Spinal cord (tissue), 9 donors: ENCODE measurements at regions not wholly inside any gene's neighbourhood (a gene's known extent, or its start where the extent isn't known, plus 50 kb on each side); places are given as distances from the start of the nearest gene placed in this dataset.
A peak's percentile ranks its signal among the peaks of the same experiment; 100 is the strongest.

ENCODE experiments used
- DNase-seq, 6 donors: peaks; one replicate each; pipeline versions ENCODE4 v3.0.0 to v3.0.0-alpha.2; 2013 to 2015; ENCODE audit warnings: low spot score in 6 of 6, low read depth in 4 of 6
- H3K27ac ChIP-seq: one replicate; pipeline ENCODE4 v1.5.1; 2013; ENCODE audit warnings: low read depth, low read length, control low read depth
- H3K27me3 ChIP-seq: one replicate; pipeline ENCODE4 v1.6.1; 2013; ENCODE audit warnings: low read length; ENCODE audit not compliant: control insufficient read depth, insufficient read depth
- H3K36me3 ChIP-seq: one replicate; pipeline ENCODE4 v1.6.1; 2013; ENCODE audit warnings: low read length; ENCODE audit not compliant: control insufficient read depth, insufficient read depth
- H3K4me1 ChIP-seq: one replicate; pipeline ENCODE4 v1.6.1; 2013; ENCODE audit warnings: low read length; ENCODE audit not compliant: control insufficient read depth, insufficient read depth
- H3K4me3 ChIP-seq: one replicate; pipeline ENCODE4 v1.5.1; 2013; ENCODE audit warnings: low read depth, low read length, control low read depth
- H3K9me3 ChIP-seq: one replicate; pipeline ENCODE4 v1.6.1; 2013; ENCODE audit warnings: low read length; ENCODE audit not compliant: control insufficient read depth, insufficient read depth
- WGBS: methylation state at CpG from one replicate; pipeline ENCODE4 v1.1.5; 2013; ENCODE audit warnings: missing lambda C conversion rate; ENCODE audit not compliant: insufficient coverage; 5-methylcytosine and 5-hydroxymethylcytosine counted together
- donor health status: healthy.

DNA sequence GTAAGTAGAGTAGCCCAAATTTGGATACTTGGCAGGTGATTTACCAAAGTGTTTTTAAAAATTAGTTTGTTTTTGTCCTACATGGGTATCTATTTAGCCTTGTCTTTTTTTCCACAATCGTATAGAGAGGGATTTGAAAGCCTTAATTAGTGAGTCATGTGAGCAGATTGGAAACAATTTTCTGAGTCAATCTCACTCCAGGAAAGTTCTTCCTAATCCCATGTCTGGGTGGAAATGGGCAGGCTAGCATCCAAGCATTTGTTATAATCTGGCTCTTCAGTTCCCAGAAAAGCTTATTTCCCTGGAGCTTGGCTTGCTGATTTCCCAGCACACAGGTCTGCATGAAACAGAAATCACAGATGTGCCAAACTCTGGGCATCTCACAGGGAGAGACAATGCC is 426.9 kb upstream of the BOD1L1 start:
- no CpG with 5 or more reads among the region's 1 CpG for WGBS

DNA sequence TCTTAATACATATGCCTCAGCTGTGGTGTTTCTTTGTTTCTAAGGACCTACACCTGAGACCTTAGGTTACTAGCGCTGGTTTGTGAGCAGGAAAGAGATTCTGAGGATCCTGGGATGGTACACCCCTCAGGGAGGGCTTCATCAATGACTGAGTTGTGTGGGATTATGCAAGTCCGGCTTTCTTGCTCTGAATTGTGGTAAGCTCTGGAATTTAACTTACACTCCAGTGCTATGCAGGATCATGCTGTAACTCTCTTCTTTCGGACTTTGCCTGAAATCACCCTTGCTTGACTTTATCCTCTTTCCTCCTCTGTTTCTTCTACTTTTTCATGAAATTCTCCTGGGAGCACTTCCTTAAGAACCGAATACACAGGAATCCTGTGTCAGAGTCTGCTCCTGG is 431.5 kb upstream of the BOD1L1 start:
- Histone ChIP-seq H3K27ac (no peak overlapping the region), H3K9me3 (no peaks in the 10 kb centered on the region), H3K4me1 (no peaks in the 10 kb centered on the region), H3K4me3 (no peak overlapping the region), H3K27me3 (no peaks in the 10 kb centered on the region), H3K36me3 (no peaks in the 10 kb centered on the region)
- WGBS: 92% methylated on average over 1 of the region's 4 CpGs
- no peak for DNase-seq

More for the DNA sequence above, 426.9 kb upstream of the BOD1L1 start:
- Histone ChIP-seq H3K4me3 (no peak overlapping the region), H3K9me3 (no peaks in the 10 kb centered on the region), H3K4me1 (no peaks in the 10 kb centered on the region), H3K27me3 (no peaks in the 10 kb centered on the region), H3K36me3 (no peaks in the 10 kb centered on the region), H3K27ac (no peak overlapping the region)
- DNase-seq: no peak

DNA sequence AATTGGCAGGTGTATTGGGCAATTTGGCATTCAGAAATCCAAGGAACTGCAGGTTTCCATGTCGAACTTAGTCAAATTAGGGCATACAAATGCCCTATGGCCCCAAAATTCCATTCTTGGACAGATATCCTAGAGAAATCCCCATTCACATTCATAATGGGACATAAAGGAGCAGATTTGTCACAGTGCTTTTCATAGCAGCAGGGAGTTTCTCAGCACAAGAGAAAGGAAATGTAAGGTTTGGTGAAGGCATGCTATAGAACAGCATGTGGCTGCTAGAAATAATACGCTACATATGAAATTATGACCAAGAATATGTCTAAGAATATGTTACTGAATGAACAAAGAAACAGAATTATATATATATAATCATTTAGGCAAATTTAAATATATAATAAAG is 437.5 kb upstream of the BOD1L1 start:
- H3K27me3 ChIP-seq: no peaks in the 10 kb centered on the region
- H3K4me1 ChIP-seq: no peaks in the 10 kb centered on the region
- no peaks in the 10 kb centered on the region for H3K9me3 ChIP-seq
- DNase-seq: peak in 2 of 6 donors; percentile 56 to 57
- WGBS: no CpG with 5 or more reads among the region's 2 CpGs
- H3K4me3 ChIP-seq: no peak overlapping the region
- no peak overlapping the region for H3K27ac ChIP-seq
- H3K36me3 ChIP-seq: no peaks in the 10 kb centered on the region

DNA sequence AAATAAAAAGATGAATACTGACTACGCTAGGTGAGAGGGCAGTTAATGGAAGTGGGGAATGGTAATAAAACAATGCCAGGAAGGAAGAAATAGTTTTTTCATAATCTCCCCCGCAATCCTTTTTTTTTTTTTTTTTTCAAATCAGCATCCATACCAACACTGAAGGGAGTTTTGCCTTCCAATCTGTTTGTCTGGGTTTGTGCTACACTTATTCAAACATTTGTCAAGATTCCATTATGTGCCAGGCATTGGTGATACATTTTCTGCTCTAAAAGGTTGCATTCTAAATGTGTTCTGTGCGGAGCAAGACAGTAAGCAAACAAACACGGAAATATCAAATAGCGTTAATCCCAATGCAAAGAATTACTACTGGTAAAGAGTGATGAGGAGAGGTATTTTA is 437.9 kb upstream of the BOD1L1 start:
- no peaks in the 10 kb centered on the region for H3K9me3 ChIP-seq
- no peaks in the 10 kb centered on the region for H3K27me3 ChIP-seq
- no peak overlapping the region for H3K27ac ChIP-seq
- 69% methylated on average over 3 of the region's 5 CpGs for WGBS
- H3K36me3 ChIP-seq: no peaks in the 10 kb centered on the region
- no peak overlapping the region for H3K4me3 ChIP-seq
- no peaks in the 10 kb centered on the region for H3K4me1 ChIP-seq
- DNase-seq: peak in 2 of 6 donors; percentile 29 to 57

DNA sequence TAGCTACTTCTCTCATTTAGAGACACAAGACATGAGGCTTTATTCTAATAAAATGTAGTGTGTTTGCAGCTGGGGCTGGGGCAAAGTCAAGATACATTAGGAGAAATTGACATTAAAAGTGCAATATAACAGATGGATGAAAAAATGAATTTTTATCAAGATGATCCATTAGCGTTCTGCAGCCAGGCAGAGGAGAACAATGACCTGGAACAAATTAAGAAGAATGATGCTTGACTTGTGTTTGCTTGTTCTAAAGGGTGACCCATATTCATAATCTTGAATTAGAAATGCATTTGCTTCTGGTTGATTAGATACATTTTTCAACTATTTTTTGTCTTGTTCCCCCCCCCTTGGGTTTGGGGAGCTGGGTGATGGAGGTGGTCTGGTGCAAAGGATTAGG is 439.5 kb upstream of the BOD1L1 start:
- DNase-seq: peak in 1 of 6 donors; percentile 24
- Histone ChIP-seq H3K4me3 (no peak overlapping the region), H3K4me1 (no peaks in the 10 kb centered on the region), H3K27ac (no peak overlapping the region), H3K9me3 (no peaks in the 10 kb centered on the region), H3K36me3 (no peaks in the 10 kb centered on the region), H3K27me3 (no peaks in the 10 kb centered on the region)
- WGBS: 50% methylated on average over 1 of the region's 1 CpG

DNA sequence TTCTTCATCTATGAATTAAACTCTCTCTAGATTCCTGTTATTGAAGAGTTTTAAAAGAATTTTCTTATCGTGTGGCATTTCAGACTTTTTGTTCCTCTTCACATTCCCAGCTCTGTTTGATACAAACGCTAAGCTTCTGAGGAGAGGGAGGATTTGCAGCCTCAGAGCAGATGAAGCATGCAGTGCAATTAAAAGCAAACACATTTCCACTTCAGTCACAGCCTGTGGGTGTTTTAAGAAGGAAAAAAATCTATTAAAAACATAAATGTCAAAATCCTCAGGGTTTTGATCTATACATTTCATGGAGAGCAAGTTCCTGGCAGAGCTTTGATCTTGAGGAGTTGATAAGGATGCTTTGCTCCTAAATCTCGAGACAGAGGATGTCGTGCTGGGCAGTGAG is 442.4 kb upstream of the BOD1L1 start:
- 74% methylated on average over 2 of the region's 4 CpGs for WGBS
- Histone ChIP-seq H3K9me3 (no peaks in the 10 kb centered on the region), H3K4me3 (no peak overlapping the region), H3K27me3 (no peaks in the 10 kb centered on the region), H3K4me1 (no peaks in the 10 kb centered on the region), H3K36me3 (no peaks in the 10 kb centered on the region), H3K27ac (no peak overlapping the region)
- DNase-seq: peak in 2 of 6 donors; percentile 56 to 70

DNA sequence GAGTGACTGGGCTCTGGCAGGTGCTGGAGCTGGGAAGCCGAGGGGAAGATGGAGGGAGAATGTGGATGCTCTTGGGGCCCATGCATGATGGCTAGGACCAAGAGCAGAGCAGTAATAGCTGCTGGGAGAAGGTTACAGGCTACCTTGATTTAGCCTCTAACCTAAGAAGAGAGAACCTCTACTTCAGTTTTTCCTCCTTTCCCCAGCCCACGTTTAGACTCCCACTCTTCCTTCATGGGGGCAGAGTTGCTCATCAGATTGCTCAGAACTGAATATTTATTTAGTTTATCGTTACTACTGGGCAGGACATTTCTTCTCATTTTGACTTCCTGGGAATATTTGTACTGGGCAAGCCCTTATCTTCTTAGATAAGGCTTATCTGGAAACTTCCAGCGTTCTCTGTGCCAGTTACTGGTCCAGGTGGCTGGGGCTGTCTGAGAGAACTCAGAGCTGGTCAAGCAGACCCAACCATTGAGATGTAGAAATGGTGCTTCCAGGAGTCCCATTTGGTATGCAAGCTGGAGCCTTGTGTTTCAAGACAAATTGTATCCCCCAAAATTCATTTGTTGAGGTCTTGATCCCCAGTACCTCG is 442.9 kb upstream of the BOD1L1 start:
- no peak overlapping the region for H3K27ac ChIP-seq
- H3K9me3 ChIP-seq: no peaks in the 10 kb centered on the region
- DNase-seq: no peak
- no peak overlapping the region for H3K4me3 ChIP-seq
- no peaks in the 10 kb centered on the region for H3K4me1 ChIP-seq
- 93% methylated on average over 2 of the region's 5 CpGs for WGBS
- H3K36me3 ChIP-seq: no peaks in the 10 kb centered on the region
- no peaks in the 10 kb centered on the region for H3K27me3 ChIP-seq

DNA sequence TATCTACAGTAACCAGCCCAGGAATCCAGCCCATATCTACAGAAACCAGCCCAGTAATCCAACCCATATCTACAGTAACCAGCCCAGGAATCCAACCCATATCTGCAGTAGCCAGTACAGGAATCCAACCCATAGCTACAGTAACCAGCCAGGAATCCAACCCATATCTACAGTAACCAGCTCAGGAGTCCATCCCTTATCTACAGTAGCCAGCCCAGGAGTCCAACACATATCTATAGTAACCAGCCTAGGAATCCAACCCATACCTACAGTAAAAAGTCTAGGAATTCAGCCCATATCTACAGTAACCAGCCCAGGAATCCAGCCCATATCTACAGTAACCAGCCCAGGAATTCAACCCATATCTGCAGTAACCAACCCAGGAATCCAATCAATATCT is 445.0 kb upstream of the BOD1L1 start:
- Histone ChIP-seq H3K27ac (no peak overlapping the region), H3K27me3 (no peaks in the 10 kb centered on the region), H3K9me3 (no peaks in the 10 kb centered on the region), H3K4me3 (no peak overlapping the region), H3K36me3 (no peaks in the 10 kb centered on the region), H3K4me1 (no peaks in the 10 kb centered on the region)
- no peak for DNase-seq

DNA sequence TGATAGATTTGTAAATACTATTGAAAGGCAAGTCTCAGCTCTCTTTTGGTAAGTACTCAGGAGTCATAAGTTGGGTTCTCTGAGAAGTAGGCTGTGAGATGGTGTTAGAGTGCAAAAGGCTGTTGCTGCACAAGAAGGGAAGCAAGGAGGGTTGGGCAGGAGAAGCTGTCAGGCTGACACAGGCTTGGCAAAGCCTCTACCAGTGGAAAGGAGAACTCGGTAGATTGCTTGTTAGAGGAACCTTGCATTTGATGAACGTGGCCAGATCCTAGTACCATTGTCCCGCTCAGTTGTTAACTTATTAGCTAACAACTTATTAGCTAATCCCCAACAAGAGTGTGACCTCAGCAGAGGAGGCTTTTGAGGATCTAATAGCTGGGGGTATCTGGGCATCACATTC is 449.3 kb upstream of the BOD1L1 start:
- no peak overlapping the region for H3K4me3 ChIP-seq
- no peaks in the 10 kb centered on the region for H3K27me3 ChIP-seq
- H3K4me1 ChIP-seq: no peaks in the 10 kb centered on the region
- no peak for DNase-seq
- WGBS: 100% methylated on average over 2 of the region's 3 CpGs
- no peaks in the 10 kb centered on the region for H3K9me3 ChIP-seq
- H3K27ac ChIP-seq: no peak overlapping the region
- no peaks in the 10 kb centered on the region for H3K36me3 ChIP-seq

DNA sequence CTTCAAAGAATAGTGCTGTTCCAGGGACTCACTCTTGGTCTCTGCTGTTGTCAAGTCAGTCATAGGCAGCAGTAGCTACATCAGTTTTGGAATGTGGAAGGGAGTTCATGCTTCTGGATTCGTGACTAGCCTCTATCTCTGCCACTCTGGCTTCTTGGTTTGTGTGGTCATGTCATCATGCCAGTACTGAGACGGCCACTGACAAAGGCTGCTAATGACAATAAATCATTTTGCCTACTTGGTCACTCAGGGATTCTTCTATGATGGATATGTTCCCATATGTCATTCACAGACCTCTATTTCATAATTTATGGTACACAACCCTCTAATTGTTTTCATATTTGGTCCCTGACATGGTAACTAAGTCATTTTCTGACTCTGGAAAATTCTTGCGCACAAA is 450.8 kb upstream of the BOD1L1 start:
- no peak for DNase-seq
- Histone ChIP-seq H3K27ac (no peak overlapping the region), H3K4me1 (no peaks in the 10 kb centered on the region), H3K36me3 (no peaks in the 10 kb centered on the region), H3K9me3 (no peaks in the 10 kb centered on the region), H3K4me3 (no peak overlapping the region), H3K27me3 (no peaks in the 10 kb centered on the region)
- 100% methylated on average over 1 of the region's 3 CpGs for WGBS
